GM06990 (cell line): ENCODE measurements at regions not wholly inside any gene's neighbourhood (a gene's known extent, or its start where the extent isn't known, plus 50 kb on each side); places are given as distances from the start of the nearest gene placed in this dataset.

Source experiments
- DNase-seq: peaks from one replicate; pipeline ENCODE4 v3.0.0-alpha.2; 2011; ENCODE audit not compliant: insufficient read length; ENCODE audit errors: extremely low read depth
- H3K27me3 ChIP-seq: replicated peaks from 2 replicates; pipeline ENCODE4 v1.6.0; 2011; ENCODE audit warnings: low read length; ENCODE audit not compliant: control insufficient read depth, insufficient read depth
- H3K36me3 ChIP-seq: 2 replicates; pipeline ENCODE4 v1.5.1; 2011; ENCODE audit warnings: low read length; ENCODE audit not compliant: control insufficient read depth, insufficient read depth
- H3K4me3 ChIP-seq: replicated peaks from 2 replicates; pipeline ENCODE4 v1.5.1; 2011; ENCODE audit warnings: low read depth, mild to moderate bottlenecking, control low read depth, low read length
- TF ChIP-seq, protein P1 (sequence below): IDR thresholded peaks from 2 replicates; pipeline ENCODE4 v1.5.1; 2011; ENCODE audit warnings: low read length, control low read depth, mild to moderate bottlenecking, inconsistent platforms; ENCODE audit not compliant: insufficient read depth, poor library complexity, severe bottlenecking

- TF ChIP-seq, protein P1, sequence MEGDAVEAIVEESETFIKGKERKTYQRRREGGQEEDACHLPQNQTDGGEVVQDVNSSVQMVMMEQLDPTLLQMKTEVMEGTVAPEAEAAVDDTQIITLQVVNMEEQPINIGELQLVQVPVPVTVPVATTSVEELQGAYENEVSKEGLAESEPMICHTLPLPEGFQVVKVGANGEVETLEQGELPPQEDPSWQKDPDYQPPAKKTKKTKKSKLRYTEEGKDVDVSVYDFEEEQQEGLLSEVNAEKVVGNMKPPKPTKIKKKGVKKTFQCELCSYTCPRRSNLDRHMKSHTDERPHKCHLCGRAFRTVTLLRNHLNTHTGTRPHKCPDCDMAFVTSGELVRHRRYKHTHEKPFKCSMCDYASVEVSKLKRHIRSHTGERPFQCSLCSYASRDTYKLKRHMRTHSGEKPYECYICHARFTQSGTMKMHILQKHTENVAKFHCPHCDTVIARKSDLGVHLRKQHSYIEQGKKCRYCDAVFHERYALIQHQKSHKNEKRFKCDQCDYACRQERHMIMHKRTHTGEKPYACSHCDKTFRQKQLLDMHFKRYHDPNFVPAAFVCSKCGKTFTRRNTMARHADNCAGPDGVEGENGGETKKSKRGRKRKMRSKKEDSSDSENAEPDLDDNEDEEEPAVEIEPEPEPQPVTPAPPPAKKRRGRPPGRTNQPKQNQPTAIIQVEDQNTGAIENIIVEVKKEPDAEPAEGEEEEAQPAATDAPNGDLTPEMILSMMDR: no peak
- DNase-seq: no peak
- Histone ChIP-seq H3K27me3 (no peaks in the 10 kb centered on the region; the same call in 1 of the 2 replicates), H3K36me3 (no peaks in the 10 kb centered on the region), H3K4me3 (no peak overlapping the region)
Measured at GRCh38 chr4:81704461-81704860, 232.8 kb upstream of the RASGEF1B start.

DNA sequence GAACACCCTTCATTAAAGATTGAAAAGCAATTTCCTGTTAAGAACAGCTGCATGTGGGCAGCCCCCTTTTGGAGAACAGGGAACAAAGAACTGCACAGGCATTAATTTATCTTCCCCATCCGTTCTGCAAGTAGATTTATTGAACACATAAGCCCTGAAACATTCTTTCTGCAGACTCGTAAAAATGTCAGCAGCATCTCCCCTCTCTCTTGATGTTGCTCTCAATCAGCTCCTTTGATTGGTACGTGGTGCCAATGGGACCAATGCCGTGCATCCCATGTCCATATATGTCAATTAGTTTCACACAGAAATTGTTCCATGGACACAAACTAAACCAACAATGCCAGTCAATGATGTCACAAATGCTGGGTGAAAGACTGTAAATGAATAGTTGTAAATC, 228.5 kb upstream of the RASGEF1B start:
- Histone ChIP-seq H3K36me3 (no peaks in the 10 kb centered on the region), H3K4me3 (no peak overlapping the region), H3K27me3 (no peaks in the 10 kb centered on the region; the same call in 1 of the 2 replicates)
- TF ChIP-seq, protein P1: no peak
- no peak for DNase-seq

GRCh38 chr4:81698538-81699296, 227.0 kb upstream of the RASGEF1B start:
- H3K27me3 ChIP-seq: no peaks in the 10 kb centered on the region; the same call in 1 of the 2 replicates
- H3K4me3 ChIP-seq: no peak overlapping the region
- TF ChIP-seq, protein P1: no peak
- H3K36me3 ChIP-seq: no peaks in the 10 kb centered on the region
- DNase-seq: no peak

GRCh38 chr4:81694176-81694913, 222.6 kb upstream of the RASGEF1B start:
- Histone ChIP-seq H3K36me3 (no peaks in the 10 kb centered on the region), H3K4me3 (no peak overlapping the region), H3K27me3 (no peaks in the 10 kb centered on the region; the same call in none of the 2 replicates)
- DNase-seq: no peak
- TF ChIP-seq, protein P1: no peak

- Histone ChIP-seq H3K36me3 (no peaks in the 10 kb centered on the region), H3K4me3 (no peak overlapping the region), H3K27me3 (no peaks in the 10 kb centered on the region; the same call in 1 of the 2 replicates)
- no peak for DNase-seq
- TF ChIP-seq, protein P1: no peak
Measured at GRCh38 chr4:81690871-81691270, 219.2 kb upstream of the RASGEF1B start.
